ENCODE measurements at regions not wholly inside any gene's neighbourhood (a gene's known extent, or its start where the extent isn't known, plus 50 kb on each side); places are given as distances from the start of the nearest gene placed in this dataset.

DNA sequence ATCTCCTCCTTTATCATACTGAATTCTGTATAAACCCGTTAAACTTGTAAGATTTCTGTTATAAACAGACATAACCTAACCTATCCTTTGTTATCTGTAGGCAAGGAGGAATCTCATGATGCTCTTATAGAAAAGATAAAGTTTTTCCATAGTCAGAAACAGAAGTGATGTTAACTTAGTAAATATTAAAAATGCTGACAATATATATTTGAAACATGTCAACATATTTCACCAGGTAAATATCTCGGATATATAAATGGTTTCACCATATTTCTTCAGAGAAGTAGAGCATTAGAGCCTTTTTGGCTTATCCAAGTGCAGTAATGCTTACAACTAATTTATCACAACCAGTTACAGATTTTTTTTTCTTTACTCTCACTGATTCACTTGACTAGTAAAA lies 625.9 kb downstream of the PDHA2 start:
- TF ChIP-seq POLR2A (IDR thresholded peaks at IDR 0.05) (no peak), CTCF (IDR thresholded peaks at IDR 0.05 in 4 of 5, conservative IDR thresholded peaks at IDR 0.05 in 1 of 5) (no peak)
